ENCODE measurements at regions not wholly inside any gene's neighbourhood (a gene's known extent, or its start where the extent isn't known, plus 50 kb on each side); places are given as distances from the start of the nearest gene placed in this dataset.

DNA sequence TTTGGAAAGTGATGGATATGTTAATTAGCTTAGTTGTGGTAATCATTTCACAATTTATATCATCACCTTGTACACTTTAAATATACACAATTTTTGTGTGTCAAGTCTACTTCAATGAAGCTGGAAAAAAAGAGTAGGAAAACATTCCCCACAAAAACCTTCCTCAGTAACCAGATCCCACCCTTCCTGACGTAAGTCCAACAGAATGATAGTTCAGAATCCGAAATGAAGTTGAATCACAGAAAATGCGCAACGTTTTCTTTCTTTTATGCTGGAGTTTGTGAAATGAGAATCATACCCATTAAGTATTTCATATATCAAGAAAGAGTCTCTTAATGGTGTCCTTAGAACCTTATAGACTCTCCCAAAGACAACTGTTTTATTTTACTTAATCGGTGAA lies 292.9 kb downstream of the USP46 start:
- no peak overlapping the region for H3K27ac ChIP-seq (replicated peaks)
- no peak overlapping the region for H3K4me3 ChIP-seq (replicated peaks; ENCODE audit: insufficient read depth, low read length)
- TF ChIP-seq POLR2AphosphoS5 (IDR thresholded peaks at IDR 0.05; ENCODE audit: low read depth) (no peak), SPI1 (IDR thresholded peaks at IDR 0.05; ENCODE audit: borderline replicate concordance, low read depth) (no peak), GABPA (IDR thresholded peaks at IDR 0.05; ENCODE audit: low read depth) (no peak)
- TF ChIP-seq, protein P1, sequence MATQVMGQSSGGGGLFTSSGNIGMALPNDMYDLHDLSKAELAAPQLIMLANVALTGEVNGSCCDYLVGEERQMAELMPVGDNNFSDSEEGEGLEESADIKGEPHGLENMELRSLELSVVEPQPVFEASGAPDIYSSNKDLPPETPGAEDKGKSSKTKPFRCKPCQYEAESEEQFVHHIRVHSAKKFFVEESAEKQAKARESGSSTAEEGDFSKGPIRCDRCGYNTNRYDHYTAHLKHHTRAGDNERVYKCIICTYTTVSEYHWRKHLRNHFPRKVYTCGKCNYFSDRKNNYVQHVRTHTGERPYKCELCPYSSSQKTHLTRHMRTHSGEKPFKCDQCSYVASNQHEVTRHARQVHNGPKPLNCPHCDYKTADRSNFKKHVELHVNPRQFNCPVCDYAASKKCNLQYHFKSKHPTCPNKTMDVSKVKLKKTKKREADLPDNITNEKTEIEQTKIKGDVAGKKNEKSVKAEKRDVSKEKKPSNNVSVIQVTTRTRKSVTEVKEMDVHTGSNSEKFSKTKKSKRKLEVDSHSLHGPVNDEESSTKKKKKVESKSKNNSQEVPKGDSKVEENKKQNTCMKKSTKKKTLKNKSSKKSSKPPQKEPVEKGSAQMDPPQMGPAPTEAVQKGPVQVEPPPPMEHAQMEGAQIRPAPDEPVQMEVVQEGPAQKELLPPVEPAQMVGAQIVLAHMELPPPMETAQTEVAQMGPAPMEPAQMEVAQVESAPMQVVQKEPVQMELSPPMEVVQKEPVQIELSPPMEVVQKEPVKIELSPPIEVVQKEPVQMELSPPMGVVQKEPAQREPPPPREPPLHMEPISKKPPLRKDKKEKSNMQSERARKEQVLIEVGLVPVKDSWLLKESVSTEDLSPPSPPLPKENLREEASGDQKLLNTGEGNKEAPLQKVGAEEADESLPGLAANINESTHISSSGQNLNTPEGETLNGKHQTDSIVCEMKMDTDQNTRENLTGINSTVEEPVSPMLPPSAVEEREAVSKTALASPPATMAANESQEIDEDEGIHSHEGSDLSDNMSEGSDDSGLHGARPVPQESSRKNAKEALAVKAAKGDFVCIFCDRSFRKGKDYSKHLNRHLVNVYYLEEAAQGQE (IDR thresholded peaks at IDR 0.05; ENCODE audit: insufficient replicate concordance, low read depth): no peak
- TF ChIP-seq, protein P2, sequence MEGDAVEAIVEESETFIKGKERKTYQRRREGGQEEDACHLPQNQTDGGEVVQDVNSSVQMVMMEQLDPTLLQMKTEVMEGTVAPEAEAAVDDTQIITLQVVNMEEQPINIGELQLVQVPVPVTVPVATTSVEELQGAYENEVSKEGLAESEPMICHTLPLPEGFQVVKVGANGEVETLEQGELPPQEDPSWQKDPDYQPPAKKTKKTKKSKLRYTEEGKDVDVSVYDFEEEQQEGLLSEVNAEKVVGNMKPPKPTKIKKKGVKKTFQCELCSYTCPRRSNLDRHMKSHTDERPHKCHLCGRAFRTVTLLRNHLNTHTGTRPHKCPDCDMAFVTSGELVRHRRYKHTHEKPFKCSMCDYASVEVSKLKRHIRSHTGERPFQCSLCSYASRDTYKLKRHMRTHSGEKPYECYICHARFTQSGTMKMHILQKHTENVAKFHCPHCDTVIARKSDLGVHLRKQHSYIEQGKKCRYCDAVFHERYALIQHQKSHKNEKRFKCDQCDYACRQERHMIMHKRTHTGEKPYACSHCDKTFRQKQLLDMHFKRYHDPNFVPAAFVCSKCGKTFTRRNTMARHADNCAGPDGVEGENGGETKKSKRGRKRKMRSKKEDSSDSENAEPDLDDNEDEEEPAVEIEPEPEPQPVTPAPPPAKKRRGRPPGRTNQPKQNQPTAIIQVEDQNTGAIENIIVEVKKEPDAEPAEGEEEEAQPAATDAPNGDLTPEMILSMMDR (IDR thresholded peaks at IDR 0.05; ENCODE audit: insufficient read depth, low read length): no peak
- DNase-seq (ENCODE audit: low read depth in 1 of 2, low spot score in 1 of 2): no peak
- H3K27me3 ChIP-seq (ENCODE audit: insufficient read depth, poor library complexity, severe bottlenecking): no peaks in the 10 kb centered on the region

DNA sequence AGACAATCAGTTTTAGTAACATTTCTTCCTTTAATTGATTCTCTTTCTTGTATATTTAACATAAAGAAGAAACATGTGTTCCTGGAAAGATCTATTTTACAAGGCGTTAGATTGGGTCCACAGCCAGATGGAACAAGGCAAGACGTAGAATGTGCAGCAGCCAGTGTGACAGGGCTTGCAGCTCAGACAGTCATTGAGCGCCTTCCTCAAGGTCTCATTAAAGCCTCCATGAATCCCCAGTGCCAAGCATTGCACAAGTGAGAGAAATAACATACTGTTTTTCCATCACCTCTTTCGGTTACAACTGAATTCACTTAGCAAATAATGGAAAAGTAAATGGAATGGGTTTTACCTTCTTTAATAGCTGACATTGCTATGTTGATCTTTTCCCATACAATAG lies 292.5 kb downstream of the USP46 start:
- DNase-seq (ENCODE audit: low read depth in 1 of 2, low spot score in 1 of 2): no peak
- Histone ChIP-seq H3K4me3 (replicated peaks; ENCODE audit: insufficient read depth, low read length) (no peak overlapping the region), H3K27me3 (ENCODE audit: insufficient read depth, poor library complexity, severe bottlenecking) (no peaks in the 10 kb centered on the region), H3K27ac (replicated peaks) (no peak overlapping the region)
- TF ChIP-seq, protein P1 (IDR thresholded peaks at IDR 0.05; ENCODE audit: insufficient replicate concordance, low read depth): no peak
- TF ChIP-seq, protein P2 (IDR thresholded peaks at IDR 0.05; ENCODE audit: insufficient read depth, low read length): no peak
- TF ChIP-seq GABPA (IDR thresholded peaks at IDR 0.05; ENCODE audit: low read depth) (no peak), SPI1 (IDR thresholded peaks at IDR 0.05; ENCODE audit: borderline replicate concordance, low read depth) (no peak), POLR2AphosphoS5 (IDR thresholded peaks at IDR 0.05; ENCODE audit: low read depth) (no peak)

DNA sequence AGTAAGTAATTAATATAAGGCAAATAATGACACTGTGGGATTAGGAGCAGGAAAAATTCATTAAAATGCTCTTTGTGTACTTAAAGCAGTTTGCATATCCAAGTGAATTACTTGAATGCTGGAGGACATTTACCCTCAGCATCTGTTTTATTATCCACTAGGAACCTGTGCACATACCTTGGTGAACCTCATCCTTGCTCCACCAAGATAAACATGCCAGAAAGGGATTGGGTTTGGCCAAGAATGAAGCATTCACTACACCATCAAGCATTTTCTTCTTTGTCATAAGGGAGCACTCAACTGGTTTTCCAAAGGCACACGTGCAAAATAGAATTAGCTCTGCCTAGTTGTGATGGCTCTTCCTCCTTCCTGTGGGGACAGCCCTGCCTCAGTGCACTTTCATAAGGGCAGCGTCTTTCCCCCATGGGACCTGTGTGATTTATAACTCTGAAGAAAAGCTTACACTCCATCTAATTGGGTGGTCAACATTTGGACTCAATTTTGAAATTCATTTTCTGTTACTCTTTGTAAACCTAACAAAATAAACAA lies 291.7 kb downstream of the USP46 start:
- H3K27me3 ChIP-seq (ENCODE audit: insufficient read depth, poor library complexity, severe bottlenecking): no peaks in the 10 kb centered on the region
- H3K27ac ChIP-seq (replicated peaks): no peak overlapping the region
- TF ChIP-seq, protein P1 (IDR thresholded peaks at IDR 0.05; ENCODE audit: insufficient replicate concordance, low read depth): no peak
- TF ChIP-seq POLR2AphosphoS5 (IDR thresholded peaks at IDR 0.05; ENCODE audit: low read depth) (no peak), SPI1 (IDR thresholded peaks at IDR 0.05; ENCODE audit: borderline replicate concordance, low read depth) (no peak), GABPA (IDR thresholded peaks at IDR 0.05; ENCODE audit: low read depth) (no peak)
- TF ChIP-seq, protein P2 (IDR thresholded peaks at IDR 0.05; ENCODE audit: insufficient read depth, low read length): no peak
- H3K4me3 ChIP-seq (replicated peaks; ENCODE audit: insufficient read depth, low read length): no peak overlapping the region
- no peak for DNase-seq (ENCODE audit: low read depth in 1 of 2, low spot score in 1 of 2)
